ENCODE measurements at regions not wholly inside any gene's neighbourhood (a gene's known extent, or its start where the extent isn't known, plus 50 kb on each side); places are given as distances from the start of the nearest gene placed in this dataset.
A peak's percentile ranks its signal among the peaks of the same experiment; 100 is the strongest.

- no peaks in the 10 kb centered on the region for H3K36me3 ChIP-seq (ENCODE audit: control insufficient read depth, insufficient read depth, low read length)
- H3K27me3 ChIP-seq (ENCODE audit: control insufficient read depth, insufficient read depth, low read length) = no peaks in the 10 kb centered on the region
- TF ChIP-seq, protein P1, sequence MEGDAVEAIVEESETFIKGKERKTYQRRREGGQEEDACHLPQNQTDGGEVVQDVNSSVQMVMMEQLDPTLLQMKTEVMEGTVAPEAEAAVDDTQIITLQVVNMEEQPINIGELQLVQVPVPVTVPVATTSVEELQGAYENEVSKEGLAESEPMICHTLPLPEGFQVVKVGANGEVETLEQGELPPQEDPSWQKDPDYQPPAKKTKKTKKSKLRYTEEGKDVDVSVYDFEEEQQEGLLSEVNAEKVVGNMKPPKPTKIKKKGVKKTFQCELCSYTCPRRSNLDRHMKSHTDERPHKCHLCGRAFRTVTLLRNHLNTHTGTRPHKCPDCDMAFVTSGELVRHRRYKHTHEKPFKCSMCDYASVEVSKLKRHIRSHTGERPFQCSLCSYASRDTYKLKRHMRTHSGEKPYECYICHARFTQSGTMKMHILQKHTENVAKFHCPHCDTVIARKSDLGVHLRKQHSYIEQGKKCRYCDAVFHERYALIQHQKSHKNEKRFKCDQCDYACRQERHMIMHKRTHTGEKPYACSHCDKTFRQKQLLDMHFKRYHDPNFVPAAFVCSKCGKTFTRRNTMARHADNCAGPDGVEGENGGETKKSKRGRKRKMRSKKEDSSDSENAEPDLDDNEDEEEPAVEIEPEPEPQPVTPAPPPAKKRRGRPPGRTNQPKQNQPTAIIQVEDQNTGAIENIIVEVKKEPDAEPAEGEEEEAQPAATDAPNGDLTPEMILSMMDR (IDR thresholded peaks at IDR 0.05; ENCODE audit: insufficient read depth, low read length, poor library complexity, severe bottlenecking) = no peak
- no peak for DNase-seq (ENCODE audit: low read depth)
- no peak overlapping the region for H3K4me3 ChIP-seq (ENCODE audit: low read depth, low read length)
Measured at GRCh38 chr5:56325039-56325438, 91.9 kb upstream of the ANKRD55 start.

- Histone ChIP-seq H3K36me3 (ENCODE audit: control insufficient read depth, insufficient read depth, low read length) (no peaks in the 10 kb centered on the region), H3K27me3 (ENCODE audit: control insufficient read depth, insufficient read depth, low read length) (no peaks in the 10 kb centered on the region), H3K4me3 (ENCODE audit: low read depth, low read length) (no peak overlapping the region)
- peak; percentile 68 for DNase-seq (ENCODE audit: low read depth)
- TF ChIP-seq, protein P1 (IDR thresholded peaks at IDR 0.05; ENCODE audit: insufficient read depth, low read length, poor library complexity, severe bottlenecking) = peak; percentile 31
Measured at GRCh38 chr5:56323505-56323904, 90.4 kb upstream of the ANKRD55 start.

DNA sequence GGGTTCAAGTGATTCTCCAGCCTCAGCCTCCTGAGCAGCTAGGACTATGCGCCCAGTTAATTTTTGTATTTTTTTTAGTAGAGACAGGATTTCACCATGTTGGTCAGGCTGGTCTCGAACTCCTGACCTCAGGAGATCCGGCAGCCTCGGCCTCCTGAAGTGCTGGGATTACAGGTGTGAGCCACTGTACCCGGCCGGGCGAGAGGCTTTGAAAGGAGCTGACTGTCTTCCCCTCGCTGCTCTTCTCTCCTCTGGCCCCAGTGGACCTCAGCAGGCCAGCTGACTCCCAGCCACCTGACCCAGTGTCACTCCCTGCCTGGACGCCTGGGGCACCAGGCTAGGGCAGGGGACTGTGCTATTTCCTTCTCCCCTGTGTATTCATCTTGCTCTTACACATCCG lies 89.5 kb upstream of the ANKRD55 start:
- no peaks in the 10 kb centered on the region for H3K36me3 ChIP-seq (ENCODE audit: control insufficient read depth, insufficient read depth, low read length)
- H3K27me3 ChIP-seq (ENCODE audit: control insufficient read depth, insufficient read depth, low read length) = no peaks in the 10 kb centered on the region
- H3K4me3 ChIP-seq (ENCODE audit: low read depth, low read length) = no peak overlapping the region
- no peak for DNase-seq (ENCODE audit: low read depth)
- TF ChIP-seq, protein P1 (IDR thresholded peaks at IDR 0.05; ENCODE audit: insufficient read depth, low read length, poor library complexity, severe bottlenecking) = no peak

GRCh38 chr5:56321236-56321881 lies 88.2 kb upstream of the ANKRD55 start:
- TF ChIP-seq, protein P1 (IDR thresholded peaks at IDR 0.05; ENCODE audit: insufficient read depth, low read length, poor library complexity, severe bottlenecking) = no peak
- no peaks in the 10 kb centered on the region for H3K36me3 ChIP-seq (ENCODE audit: control insufficient read depth, insufficient read depth, low read length)

GRCh38 chr5:56320686-56321085 lies 87.6 kb upstream of the ANKRD55 start:
- TF ChIP-seq, protein P1 (IDR thresholded peaks at IDR 0.05; ENCODE audit: insufficient read depth, low read length, poor library complexity, severe bottlenecking) = no peak
- Histone ChIP-seq H3K27me3 (ENCODE audit: control insufficient read depth, insufficient read depth, low read length) (no peaks in the 10 kb centered on the region), H3K36me3 (ENCODE audit: control insufficient read depth, insufficient read depth, low read length) (no peaks in the 10 kb centered on the region), H3K4me3 (ENCODE audit: low read depth, low read length) (no peak overlapping the region)
- DNase-seq (ENCODE audit: low read depth) = no peak

More at GRCh38 chr5:56321236-56321881, 88.2 kb upstream of the ANKRD55 start:
- no peaks in the 10 kb centered on the region for H3K27me3 ChIP-seq (ENCODE audit: control insufficient read depth, insufficient read depth, low read length)
- no peak overlapping the region for H3K4me3 ChIP-seq (ENCODE audit: low read depth, low read length)
- DNase-seq (ENCODE audit: low read depth) = no peak
